ENCODE measurements at regions not wholly inside any gene's neighbourhood (a gene's known extent, or its start where the extent isn't known, plus 50 kb on each side); places are given as distances from the start of the nearest gene placed in this dataset.

DNA sequence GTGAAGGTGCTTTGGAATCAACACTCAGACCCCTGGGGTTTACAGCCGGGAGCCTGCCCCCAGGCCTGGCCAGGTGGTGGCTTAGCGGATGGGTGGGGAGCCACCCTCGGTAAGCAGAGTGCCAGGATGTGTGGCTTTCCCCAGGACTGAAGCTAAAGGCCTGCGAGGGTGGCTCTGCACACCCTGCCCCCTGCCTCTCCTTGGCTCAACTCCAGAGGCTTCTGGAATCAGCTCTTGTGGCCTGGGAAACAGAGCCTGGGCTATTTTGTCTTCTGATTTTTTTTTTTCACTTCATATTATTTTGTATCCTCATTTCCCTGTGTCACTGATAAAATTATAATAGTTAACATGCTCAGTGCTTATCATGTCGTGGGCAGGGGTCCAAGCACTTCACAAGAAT, 79.8 kb downstream of the RHOB start:
- no peak for ATAC-seq (ENCODE audit: low read depth)
- Histone ChIP-seq H2BK120ac (ENCODE audit: low read depth, low read length) (no peak overlapping the region), H4K91ac (ENCODE audit: insufficient read depth, low read depth, low read length) (no peak overlapping the region), H3K36me3 (ENCODE audit: control insufficient read depth, insufficient read depth, low read length) (no peaks in the 10 kb centered on the region), H3K9me1 (ENCODE audit: insufficient read depth, low read length) (peaks cover 10% of the 10 kb centered on the region; the same call in 1 of the 2 replicates), H4K8ac (ENCODE audit: low read depth in 2 of 2, low read length in 2 of 2) (no peak overlapping the region), H2AK9ac (replicated peaks; ENCODE audit: low read depth, low read length, poor library complexity) (no peak overlapping the region), H2AFZ (replicated peaks; ENCODE audit: low read length, poor library complexity) (no peak overlapping the region), H3K27me3 (ENCODE audit: control insufficient read depth, insufficient read depth, low read length) (no peaks in the 10 kb centered on the region; the same call in 1 of the 2 replicates), H2BK5ac (ENCODE audit: low read depth, low read length, poor library complexity, severe bottlenecking) (no peak overlapping the region), H3K9me3 (ENCODE audit: control insufficient read depth, insufficient read depth, low read length) (no peaks in the 10 kb centered on the region), H3K9ac (ENCODE audit: low read depth, low read length) (no peak overlapping the region), H3K4ac (ENCODE audit: low read depth, low read length) (no peak overlapping the region), H3K4me2 (ENCODE audit: low read depth, low read length) (no peak overlapping the region), H2AK5ac (ENCODE audit: low read depth, low read length) (no peak overlapping the region), H3K23ac (ENCODE audit: low read depth, low read length) (no peak overlapping the region), H3K27ac (ENCODE audit: insufficient read depth, low read length) (no peak overlapping the region), H2BK20ac (ENCODE audit: low read depth, low read length) (no peak overlapping the region), H3K79me1 (ENCODE audit: low read depth in 1 of 2, low read length in 2 of 2) (no peaks in the 10 kb centered on the region), H4K20me1 (ENCODE audit: insufficient read depth, low read length) (no peaks in the 10 kb centered on the region), H4K5ac (ENCODE audit: low read depth, low read length) (no peak overlapping the region), H3K4me1 (ENCODE audit: control insufficient read depth, insufficient read depth, low read length) (peaks cover 9% of the 10 kb centered on the region), H3K14ac (replicated peaks; ENCODE audit: low read depth, low read length) (no peak overlapping the region), H3K4me3 (ENCODE audit: insufficient read depth, low read depth, low read length) (no peak overlapping the region), H3K56ac (ENCODE audit: extremely low read depth, insufficient read depth, low read length) (no peak overlapping the region), H2BK15ac (ENCODE audit: low read depth, low read length) (no peak overlapping the region), H3K18ac (ENCODE audit: low read depth, low read length) (no peak overlapping the region)
- BruUV-seq (replicated peaks), result no TSS peak
- ChIA-PET POLR2A (ENCODE audit: unreplicated experiment) (no interaction called here), CTCF (no interaction called here)
- no peak for DNase-seq
- 59% methylated on average over 3 of the region's 5 CpGs; no CpG with 5 or more reads in 1 of the 2 experiments for WGBS, 2 experiments (ENCODE audit: extremely low coverage in 2 of 2, insufficient read length in 1 of 2)
- intact Hi-C loops (cut with micrococcal nuclease) (no loop called here), in situ Hi-C loops (cut with MboI; ENCODE audit: low sequenced_read_pairs) (no loop called here), dilution Hi-C loops (cut with HindIII; ENCODE audit: low sequenced_read_pairs, unreplicated experiment) (no loop called here)
- TF ChIP-seq RCOR1 (IDR thresholded peaks at IDR 0.05; ENCODE audit: insufficient replicate concordance, low read length) (no peak), RFX5 (IDR thresholded peaks at IDR 0.05; ENCODE audit: low read depth, low read length) (no peak), CEBPB (IDR thresholded peaks at IDR 0.05; ENCODE audit: low read depth, low read length) (no peak), SMC3 (IDR thresholded peaks at IDR 0.05; ENCODE audit: low read depth, low read length) (no peak), CHD1 (IDR thresholded peaks at IDR 0.05; ENCODE audit: low read depth, low read length) (no peak), NFE2L2 (IDR thresholded peaks at IDR 0.05; ENCODE audit: low read depth, low read length) (no peak), MXI1 (IDR thresholded peaks at IDR 0.05; ENCODE audit: borderline replicate concordance, low read depth, low read length) (no peak), BHLHE40 (IDR thresholded peaks at IDR 0.05; ENCODE audit: low read depth, low read length) (no peak), FOS (IDR thresholded peaks at IDR 0.05; ENCODE audit: low read depth, low read length) (no peak)
- TF ChIP-seq, protein P1, sequence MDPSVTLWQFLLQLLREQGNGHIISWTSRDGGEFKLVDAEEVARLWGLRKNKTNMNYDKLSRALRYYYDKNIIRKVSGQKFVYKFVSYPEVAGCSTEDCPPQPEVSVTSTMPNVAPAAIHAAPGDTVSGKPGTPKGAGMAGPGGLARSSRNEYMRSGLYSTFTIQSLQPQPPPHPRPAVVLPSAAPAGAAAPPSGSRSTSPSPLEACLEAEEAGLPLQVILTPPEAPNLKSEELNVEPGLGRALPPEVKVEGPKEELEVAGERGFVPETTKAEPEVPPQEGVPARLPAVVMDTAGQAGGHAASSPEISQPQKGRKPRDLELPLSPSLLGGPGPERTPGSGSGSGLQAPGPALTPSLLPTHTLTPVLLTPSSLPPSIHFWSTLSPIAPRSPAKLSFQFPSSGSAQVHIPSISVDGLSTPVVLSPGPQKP (IDR thresholded peaks at IDR 0.05; ENCODE audit: borderline replicate concordance, low read depth, low read length), result no peak
